ENCODE measurements at regions not wholly inside any gene's neighbourhood (a gene's known extent, or its start where the extent isn't known, plus 50 kb on each side); places are given as distances from the start of the nearest gene placed in this dataset.

- no peaks in the 10 kb centered on the region for H3K36me3 ChIP-seq (ENCODE audit: insufficient read depth, low read length)
- H3K27ac ChIP-seq (ENCODE audit: low read depth, low read length): no peak overlapping the region
- H3K4me1 ChIP-seq (ENCODE audit: insufficient read depth, low read length): no peaks in the 10 kb centered on the region
- no peak overlapping the region for H3K9ac ChIP-seq (ENCODE audit: low read length)
- H3K9me3 ChIP-seq (ENCODE audit: low read length): no peaks in the 10 kb centered on the region
- no peak overlapping the region for H3K4me3 ChIP-seq (ENCODE audit: low read depth in 1 of 2, low read length in 2 of 2)
- no peaks in the 10 kb centered on the region for H3K27me3 ChIP-seq (ENCODE audit: control insufficient read depth in 1 of 2, insufficient read depth in 2 of 2, low read length in 2 of 2)
Observed at GRCh38 chr10:108399465-108399864, 1235.0 kb upstream of the SORCS1 start.

- Histone ChIP-seq H3K9me3 (ENCODE audit: low read length) (no peaks in the 10 kb centered on the region), H3K4me3 (ENCODE audit: low read depth in 1 of 2, low read length in 2 of 2) (no peak overlapping the region), H3K36me3 (ENCODE audit: insufficient read depth, low read length) (no peaks in the 10 kb centered on the region), H3K4me1 (ENCODE audit: insufficient read depth, low read length) (no peaks in the 10 kb centered on the region), H3K9ac (ENCODE audit: low read length) (no peak overlapping the region), H3K27me3 (ENCODE audit: control insufficient read depth in 1 of 2, insufficient read depth in 2 of 2, low read length in 2 of 2) (no peaks in the 10 kb centered on the region), H3K27ac (ENCODE audit: low read depth, low read length) (no peak overlapping the region)
Observed at GRCh38 chr10:108393089-108393488, 1228.6 kb upstream of the SORCS1 start.

- Histone ChIP-seq H3K27ac (ENCODE audit: low read depth, low read length) (no peak overlapping the region), H3K9ac (ENCODE audit: low read length) (no peak overlapping the region), H3K36me3 (ENCODE audit: insufficient read depth, low read length) (no peaks in the 10 kb centered on the region), H3K4me1 (ENCODE audit: insufficient read depth, low read length) (no peaks in the 10 kb centered on the region), H3K4me3 (ENCODE audit: low read depth in 1 of 2, low read length in 2 of 2) (no peak overlapping the region), H3K27me3 (ENCODE audit: control insufficient read depth in 1 of 2, insufficient read depth in 2 of 2, low read length in 2 of 2) (no peaks in the 10 kb centered on the region), H3K9me3 (ENCODE audit: low read length) (no peaks in the 10 kb centered on the region)
Observed at GRCh38 chr10:108392286-108392685, 1227.8 kb upstream of the SORCS1 start.

GRCh38 chr10:108388706-108389105, 1224.2 kb upstream of the SORCS1 start:
- Histone ChIP-seq H3K36me3 (ENCODE audit: insufficient read depth, low read length) (no peaks in the 10 kb centered on the region), H3K9me3 (ENCODE audit: low read length) (no peaks in the 10 kb centered on the region), H3K27me3 (ENCODE audit: control insufficient read depth in 1 of 2, insufficient read depth in 2 of 2, low read length in 2 of 2) (no peaks in the 10 kb centered on the region), H3K9ac (ENCODE audit: low read length) (no peak overlapping the region), H3K4me3 (ENCODE audit: low read depth in 1 of 2, low read length in 2 of 2) (no peak overlapping the region), H3K4me1 (ENCODE audit: insufficient read depth, low read length) (no peaks in the 10 kb centered on the region), H3K27ac (ENCODE audit: low read depth, low read length) (no peak overlapping the region)

- H3K27me3 ChIP-seq (ENCODE audit: control insufficient read depth in 1 of 2, insufficient read depth in 2 of 2, low read length in 2 of 2): no peaks in the 10 kb centered on the region
- H3K9ac ChIP-seq (ENCODE audit: low read length): no peak overlapping the region
- H3K4me3 ChIP-seq (ENCODE audit: low read depth in 1 of 2, low read length in 2 of 2): no peak overlapping the region
- H3K36me3 ChIP-seq (ENCODE audit: insufficient read depth, low read length): no peaks in the 10 kb centered on the region
- H3K27ac ChIP-seq (ENCODE audit: low read depth, low read length): no peak overlapping the region
- no peaks in the 10 kb centered on the region for H3K9me3 ChIP-seq (ENCODE audit: low read length)
- H3K4me1 ChIP-seq (ENCODE audit: insufficient read depth, low read length): no peaks in the 10 kb centered on the region
Observed at GRCh38 chr10:108385963-108386362, 1221.5 kb upstream of the SORCS1 start.

GRCh38 chr10:108384378-108384777, 1219.9 kb upstream of the SORCS1 start:
- Histone ChIP-seq H3K9ac (ENCODE audit: low read length) (no peak overlapping the region), H3K4me1 (ENCODE audit: insufficient read depth, low read length) (no peaks in the 10 kb centered on the region), H3K36me3 (ENCODE audit: insufficient read depth, low read length) (no peaks in the 10 kb centered on the region), H3K4me3 (ENCODE audit: low read depth in 1 of 2, low read length in 2 of 2) (no peak overlapping the region), H3K9me3 (ENCODE audit: low read length) (no peaks in the 10 kb centered on the region), H3K27me3 (ENCODE audit: control insufficient read depth in 1 of 2, insufficient read depth in 2 of 2, low read length in 2 of 2) (no peaks in the 10 kb centered on the region), H3K27ac (ENCODE audit: low read depth, low read length) (no peak overlapping the region)

- H3K27ac ChIP-seq (ENCODE audit: low read depth, low read length): no peak overlapping the region
- no peaks in the 10 kb centered on the region for H3K27me3 ChIP-seq (ENCODE audit: control insufficient read depth in 1 of 2, insufficient read depth in 2 of 2, low read length in 2 of 2)
- H3K9ac ChIP-seq (ENCODE audit: low read length): no peak overlapping the region
- H3K4me1 ChIP-seq (ENCODE audit: insufficient read depth, low read length): no peaks in the 10 kb centered on the region
- H3K9me3 ChIP-seq (ENCODE audit: low read length): no peaks in the 10 kb centered on the region
- no peak overlapping the region for H3K4me3 ChIP-seq (ENCODE audit: low read depth in 1 of 2, low read length in 2 of 2)
- no peaks in the 10 kb centered on the region for H3K36me3 ChIP-seq (ENCODE audit: insufficient read depth, low read length)
Observed at GRCh38 chr10:108378779-108379178, 1214.3 kb upstream of the SORCS1 start.

- no peaks in the 10 kb centered on the region for H3K9me3 ChIP-seq (ENCODE audit: low read length)
- no peaks in the 10 kb centered on the region for H3K27me3 ChIP-seq (ENCODE audit: control insufficient read depth in 1 of 2, insufficient read depth in 2 of 2, low read length in 2 of 2)
- H3K27ac ChIP-seq (ENCODE audit: low read depth, low read length): no peak overlapping the region
- H3K4me1 ChIP-seq (ENCODE audit: insufficient read depth, low read length): no peaks in the 10 kb centered on the region
- no peaks in the 10 kb centered on the region for H3K36me3 ChIP-seq (ENCODE audit: insufficient read depth, low read length)
- no peak overlapping the region for H3K9ac ChIP-seq (ENCODE audit: low read length)
- H3K4me3 ChIP-seq (ENCODE audit: low read depth in 1 of 2, low read length in 2 of 2): no peak overlapping the region
Observed at GRCh38 chr10:108375691-108376090, 1211.2 kb upstream of the SORCS1 start.

- Histone ChIP-seq H3K9ac (ENCODE audit: low read length) (no peak overlapping the region), H3K9me3 (ENCODE audit: low read length) (no peaks in the 10 kb centered on the region), H3K4me3 (ENCODE audit: low read depth in 1 of 2, low read length in 2 of 2) (no peak overlapping the region), H3K4me1 (ENCODE audit: insufficient read depth, low read length) (no peaks in the 10 kb centered on the region), H3K27ac (ENCODE audit: low read depth, low read length) (no peak overlapping the region), H3K36me3 (ENCODE audit: insufficient read depth, low read length) (no peaks in the 10 kb centered on the region), H3K27me3 (ENCODE audit: control insufficient read depth in 1 of 2, insufficient read depth in 2 of 2, low read length in 2 of 2) (no peaks in the 10 kb centered on the region)
Observed at GRCh38 chr10:108374991-108375390, 1210.5 kb upstream of the SORCS1 start.

- Histone ChIP-seq H3K36me3 (ENCODE audit: insufficient read depth, low read length) (no peaks in the 10 kb centered on the region), H3K4me1 (ENCODE audit: insufficient read depth, low read length) (no peaks in the 10 kb centered on the region)
Observed at GRCh38 chr10:108365541-108365940, 1201.0 kb upstream of the SORCS1 start.

GRCh38 chr10:108363576-108363975, 1199.1 kb upstream of the SORCS1 start:
- H3K27ac ChIP-seq (ENCODE audit: low read depth, low read length): no peak overlapping the region
- H3K36me3 ChIP-seq (ENCODE audit: insufficient read depth, low read length): no peaks in the 10 kb centered on the region
- H3K9ac ChIP-seq (ENCODE audit: low read length): no peak overlapping the region
- no peaks in the 10 kb centered on the region for H3K4me1 ChIP-seq (ENCODE audit: insufficient read depth, low read length)
- H3K9me3 ChIP-seq (ENCODE audit: low read length): no peaks in the 10 kb centered on the region
- H3K4me3 ChIP-seq (ENCODE audit: low read depth in 1 of 2, low read length in 2 of 2): no peak overlapping the region
- H3K27me3 ChIP-seq (ENCODE audit: control insufficient read depth in 1 of 2, insufficient read depth in 2 of 2, low read length in 2 of 2): no peaks in the 10 kb centered on the region

More at GRCh38 chr10:108365541-108365940, 1201.0 kb upstream of the SORCS1 start:
- Histone ChIP-seq H3K4me3 (ENCODE audit: low read depth in 1 of 2, low read length in 2 of 2) (no peak overlapping the region), H3K9me3 (ENCODE audit: low read length) (no peaks in the 10 kb centered on the region), H3K27me3 (ENCODE audit: control insufficient read depth in 1 of 2, insufficient read depth in 2 of 2, low read length in 2 of 2) (no peaks in the 10 kb centered on the region), H3K27ac (ENCODE audit: low read depth, low read length) (no peak overlapping the region), H3K9ac (ENCODE audit: low read length) (no peak overlapping the region)

GRCh38 chr10:108362961-108363360, 1198.5 kb upstream of the SORCS1 start:
- Histone ChIP-seq H3K27ac (ENCODE audit: low read depth, low read length) (no peak overlapping the region), H3K9me3 (ENCODE audit: low read length) (no peaks in the 10 kb centered on the region), H3K9ac (ENCODE audit: low read length) (no peak overlapping the region), H3K36me3 (ENCODE audit: insufficient read depth, low read length) (no peaks in the 10 kb centered on the region), H3K4me3 (ENCODE audit: low read depth in 1 of 2, low read length in 2 of 2) (no peak overlapping the region), H3K4me1 (ENCODE audit: insufficient read depth, low read length) (no peaks in the 10 kb centered on the region), H3K27me3 (ENCODE audit: control insufficient read depth in 1 of 2, insufficient read depth in 2 of 2, low read length in 2 of 2) (no peaks in the 10 kb centered on the region)

Data from muscle layer of colon (tissue), 2 donors.